ENCODE measurements at regions not wholly inside any gene's neighbourhood (a gene's known extent, or its start where the extent isn't known, plus 50 kb on each side); places are given as distances from the start of the nearest gene placed in this dataset.
"Not testable (repeated sequence)": the region's sequence is repeated elsewhere in the genome, so short reads cannot be mapped to it uniquely, and the experiment has no call there.

- peak; percentile 7 for DNase-seq
These were observed 304.2 kb downstream of the CYRIA start for GRCh38 chr2:16361261-16361995.

GRCh38 chr2:16359961-16360360, 305.7 kb downstream of the CYRIA start:
- DNase-seq: no peak

GRCh38 chr2:16357188-16357587, 308.4 kb downstream of the CYRIA start:
- DNase-seq: no peak

GRCh38 chr2:16351541-16351940, 314.1 kb downstream of the CYRIA start:
- no peak for DNase-seq

GRCh38 chr2:16351137-16351536, 314.5 kb downstream of the CYRIA start:
- DNase-seq: no peak

GRCh38 chr2:16350211-16350610, 315.4 kb downstream of the CYRIA start:
- no peak for DNase-seq

GRCh38 chr2:16349811-16350210, 315.8 kb downstream of the CYRIA start:
- no peak for DNase-seq

- no peak for DNase-seq
These were observed 316.7 kb downstream of the CYRIA start for GRCh38 chr2:16348821-16349515.

- DNase-seq: no peak
These were observed 319.0 kb downstream of the CYRIA start for GRCh38 chr2:16346671-16347070.

- not testable (repeated sequence) for DNase-seq
These were observed 320.4 kb downstream of the CYRIA start for GRCh38 chr2:16345231-16345630.

- DNase-seq: no peak
These were observed 326.4 kb downstream of the CYRIA start for GRCh38 chr2:16339206-16339605.

- no peak for DNase-seq
These were observed 327.6 kb downstream of the CYRIA start for GRCh38 chr2:16338026-16338425.

GRCh38 chr2:16336916-16337315, 328.7 kb downstream of the CYRIA start:
- DNase-seq: no peak

- no peak for DNase-seq
These were observed 329.1 kb downstream of the CYRIA start for GRCh38 chr2:16336491-16336890.

- no peak for DNase-seq
These were observed 329.7 kb downstream of the CYRIA start for GRCh38 chr2:16335947-16336346.

- DNase-seq: no peak
These were observed 330.1 kb downstream of the CYRIA start for GRCh38 chr2:16335604-16335930.

GRCh38 chr2:16334886-16335603, 330.6 kb downstream of the CYRIA start:
- DNase-seq: no peak

- no peak for DNase-seq
These were observed 331.3 kb downstream of the CYRIA start for GRCh38 chr2:16334366-16334765.

GRCh38 chr2:16333681-16334080, 332.0 kb downstream of the CYRIA start:
- DNase-seq: no peak

GRCh38 chr2:16332681-16333557, 332.7 kb downstream of the CYRIA start:
- DNase-seq: no peak

GRCh38 chr2:16331772-16332171, 333.9 kb downstream of the CYRIA start:
- DNase-seq: no peak

GRCh38 chr2:16330982-16331381, 334.7 kb downstream of the CYRIA start:
- DNase-seq: no peak

- DNase-seq: no peak
These were observed 335.1 kb downstream of the CYRIA start for GRCh38 chr2:16330571-16330970.
